ENCODE measurements at regions not wholly inside any gene's neighbourhood (a gene's known extent, or its start where the extent isn't known, plus 50 kb on each side); places are given as distances from the start of the nearest gene placed in this dataset.

DNA sequence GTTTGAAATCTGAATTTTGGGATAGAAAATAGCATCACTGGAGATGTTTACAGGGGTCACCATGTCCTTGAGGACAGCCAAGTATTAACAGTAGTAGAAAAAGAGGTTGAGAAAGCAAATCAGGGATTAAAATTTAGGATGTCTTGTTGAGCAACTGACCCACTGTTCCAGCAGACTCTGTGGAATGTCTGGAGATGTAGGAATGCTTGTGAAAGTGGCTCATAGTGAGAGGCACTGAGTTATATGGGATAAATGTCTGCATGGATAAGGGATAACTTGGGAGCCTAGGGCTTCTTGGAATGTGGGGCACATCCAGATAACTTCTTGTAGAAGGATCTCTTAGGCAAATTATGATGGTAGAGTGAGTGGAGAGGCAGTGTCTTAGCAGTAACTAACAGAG lies 495.0 kb downstream of the TMX3 start:
- TF ChIP-seq, protein P1, sequence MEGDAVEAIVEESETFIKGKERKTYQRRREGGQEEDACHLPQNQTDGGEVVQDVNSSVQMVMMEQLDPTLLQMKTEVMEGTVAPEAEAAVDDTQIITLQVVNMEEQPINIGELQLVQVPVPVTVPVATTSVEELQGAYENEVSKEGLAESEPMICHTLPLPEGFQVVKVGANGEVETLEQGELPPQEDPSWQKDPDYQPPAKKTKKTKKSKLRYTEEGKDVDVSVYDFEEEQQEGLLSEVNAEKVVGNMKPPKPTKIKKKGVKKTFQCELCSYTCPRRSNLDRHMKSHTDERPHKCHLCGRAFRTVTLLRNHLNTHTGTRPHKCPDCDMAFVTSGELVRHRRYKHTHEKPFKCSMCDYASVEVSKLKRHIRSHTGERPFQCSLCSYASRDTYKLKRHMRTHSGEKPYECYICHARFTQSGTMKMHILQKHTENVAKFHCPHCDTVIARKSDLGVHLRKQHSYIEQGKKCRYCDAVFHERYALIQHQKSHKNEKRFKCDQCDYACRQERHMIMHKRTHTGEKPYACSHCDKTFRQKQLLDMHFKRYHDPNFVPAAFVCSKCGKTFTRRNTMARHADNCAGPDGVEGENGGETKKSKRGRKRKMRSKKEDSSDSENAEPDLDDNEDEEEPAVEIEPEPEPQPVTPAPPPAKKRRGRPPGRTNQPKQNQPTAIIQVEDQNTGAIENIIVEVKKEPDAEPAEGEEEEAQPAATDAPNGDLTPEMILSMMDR (conservative IDR thresholded peaks at IDR 0.05): no peak
- no peak for TF ChIP-seq EZH2 (IDR thresholded peaks at IDR 0.05; ENCODE audit: low read depth)
